Panc1 (cell line): ENCODE measurements at regions not wholly inside any gene's neighbourhood (a gene's known extent, or its start where the extent isn't known, plus 50 kb on each side); places are given as distances from the start of the nearest gene placed in this dataset.

ENCODE experiments used
- POLR2AphosphoS5 ChIP-seq: IDR thresholded peaks from 2 replicates; pipeline ENCODE4 v1.6.1; 2012; ENCODE audit warnings: mild to moderate bottlenecking, low read depth, low read length, moderate library complexity
- TF ChIP-seq, protein P1 (sequence below): fragments of 450-650 bp; IDR thresholded peaks from 2 replicates; pipeline ENCODE4 v1.5.1; 2017; ENCODE audit warnings: mild to moderate bottlenecking
- TF ChIP-seq, protein P2 (sequence below), 2 experiments: IDR thresholded peaks; 2 replicates each; pipeline ENCODE4 v1.6.1; 2011 to 2012; ENCODE audit warnings: low read depth in 2 of 2, control low read depth in 1 of 2, low read length in 1 of 2, mild to moderate bottlenecking in 1 of 2, moderate library complexity in 1 of 2; ENCODE audit not compliant: insufficient read depth in 1 of 2

DNA sequence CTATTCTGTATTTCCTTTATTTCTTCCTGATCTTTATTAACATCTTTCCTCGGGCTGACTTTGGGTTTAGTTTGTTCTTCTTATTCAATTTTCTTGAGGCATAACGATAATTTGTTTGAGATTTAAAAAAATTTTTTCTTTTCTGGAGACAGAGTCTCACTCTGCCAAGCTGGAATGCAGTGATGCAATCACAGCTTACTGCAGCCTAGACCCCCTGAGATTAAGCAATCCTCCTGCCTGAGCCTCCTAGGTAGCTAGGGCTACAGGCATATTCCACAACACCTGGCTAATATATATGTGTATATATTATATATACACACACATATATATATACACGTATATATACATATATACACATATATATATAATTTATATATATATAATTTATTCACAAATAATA is 540.2 kb downstream of the NXPH1 start:
- TF ChIP-seq, protein P1, sequence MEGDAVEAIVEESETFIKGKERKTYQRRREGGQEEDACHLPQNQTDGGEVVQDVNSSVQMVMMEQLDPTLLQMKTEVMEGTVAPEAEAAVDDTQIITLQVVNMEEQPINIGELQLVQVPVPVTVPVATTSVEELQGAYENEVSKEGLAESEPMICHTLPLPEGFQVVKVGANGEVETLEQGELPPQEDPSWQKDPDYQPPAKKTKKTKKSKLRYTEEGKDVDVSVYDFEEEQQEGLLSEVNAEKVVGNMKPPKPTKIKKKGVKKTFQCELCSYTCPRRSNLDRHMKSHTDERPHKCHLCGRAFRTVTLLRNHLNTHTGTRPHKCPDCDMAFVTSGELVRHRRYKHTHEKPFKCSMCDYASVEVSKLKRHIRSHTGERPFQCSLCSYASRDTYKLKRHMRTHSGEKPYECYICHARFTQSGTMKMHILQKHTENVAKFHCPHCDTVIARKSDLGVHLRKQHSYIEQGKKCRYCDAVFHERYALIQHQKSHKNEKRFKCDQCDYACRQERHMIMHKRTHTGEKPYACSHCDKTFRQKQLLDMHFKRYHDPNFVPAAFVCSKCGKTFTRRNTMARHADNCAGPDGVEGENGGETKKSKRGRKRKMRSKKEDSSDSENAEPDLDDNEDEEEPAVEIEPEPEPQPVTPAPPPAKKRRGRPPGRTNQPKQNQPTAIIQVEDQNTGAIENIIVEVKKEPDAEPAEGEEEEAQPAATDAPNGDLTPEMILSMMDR: no peak
- TF ChIP-seq, protein P2, sequence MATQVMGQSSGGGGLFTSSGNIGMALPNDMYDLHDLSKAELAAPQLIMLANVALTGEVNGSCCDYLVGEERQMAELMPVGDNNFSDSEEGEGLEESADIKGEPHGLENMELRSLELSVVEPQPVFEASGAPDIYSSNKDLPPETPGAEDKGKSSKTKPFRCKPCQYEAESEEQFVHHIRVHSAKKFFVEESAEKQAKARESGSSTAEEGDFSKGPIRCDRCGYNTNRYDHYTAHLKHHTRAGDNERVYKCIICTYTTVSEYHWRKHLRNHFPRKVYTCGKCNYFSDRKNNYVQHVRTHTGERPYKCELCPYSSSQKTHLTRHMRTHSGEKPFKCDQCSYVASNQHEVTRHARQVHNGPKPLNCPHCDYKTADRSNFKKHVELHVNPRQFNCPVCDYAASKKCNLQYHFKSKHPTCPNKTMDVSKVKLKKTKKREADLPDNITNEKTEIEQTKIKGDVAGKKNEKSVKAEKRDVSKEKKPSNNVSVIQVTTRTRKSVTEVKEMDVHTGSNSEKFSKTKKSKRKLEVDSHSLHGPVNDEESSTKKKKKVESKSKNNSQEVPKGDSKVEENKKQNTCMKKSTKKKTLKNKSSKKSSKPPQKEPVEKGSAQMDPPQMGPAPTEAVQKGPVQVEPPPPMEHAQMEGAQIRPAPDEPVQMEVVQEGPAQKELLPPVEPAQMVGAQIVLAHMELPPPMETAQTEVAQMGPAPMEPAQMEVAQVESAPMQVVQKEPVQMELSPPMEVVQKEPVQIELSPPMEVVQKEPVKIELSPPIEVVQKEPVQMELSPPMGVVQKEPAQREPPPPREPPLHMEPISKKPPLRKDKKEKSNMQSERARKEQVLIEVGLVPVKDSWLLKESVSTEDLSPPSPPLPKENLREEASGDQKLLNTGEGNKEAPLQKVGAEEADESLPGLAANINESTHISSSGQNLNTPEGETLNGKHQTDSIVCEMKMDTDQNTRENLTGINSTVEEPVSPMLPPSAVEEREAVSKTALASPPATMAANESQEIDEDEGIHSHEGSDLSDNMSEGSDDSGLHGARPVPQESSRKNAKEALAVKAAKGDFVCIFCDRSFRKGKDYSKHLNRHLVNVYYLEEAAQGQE (IDR thresholded peaks at IDR 0.05; ENCODE audit: insufficient read depth in 1 of 2, low read depth in 2 of 2, low read length in 1 of 2): no peak
- TF ChIP-seq POLR2AphosphoS5: no peak
